HCT116 (cell line): ENCODE measurements at regions not wholly inside any gene's neighbourhood (a gene's known extent, or its start where the extent isn't known, plus 50 kb on each side); places are given as distances from the start of the nearest gene placed in this dataset.

Experiments used
- ATAC-seq: fragments of 200-7000 bp; cut with Tn5 transposase; 2 replicates; pipeline ENCODE4 v1.9.1; 2020; ENCODE audit warnings: mild to moderate bottlenecking, moderate library complexity
- BruUV-seq: library from RNA; stranded (reverse); fragments of 400-500 nt; replicated peaks from 2 replicates; lab custom pipeline; 2021; lab: Mats Ljungman, UMichigan
- CTCF ChIA-PET: fragments of 300-600 bp; sonication (Branson Sonifier 250); formaldehyde crosslinking; loops from one replicate; lab custom pipeline; 2021; ENCODE audit warnings: antibody characterized with exemption; lab: Charles Lee
- POLR2A ChIA-PET: fragments of 300-600, 350-600 bp; sonication (Branson Sonifier 250); formaldehyde crosslinking; loops from one replicate; lab custom pipeline; 2021; ENCODE audit warnings: antibody characterized with exemption; lab: Charles Lee
- RAD21 ChIA-PET, 2 experiments: fragments of 300-600 bp; sonication (Branson Sonifier 250); formaldehyde crosslinking; loops; one replicate each; lab custom pipeline; 2023; ENCODE audit warnings: low total read pairs in 2 of 2; ENCODE audit not compliant: uncharacterized antibody in 2 of 2, unreplicated experiment in 2 of 2, low non-redundant PET in 1 of 2; lab: Charles Lee
- DNase-seq: peaks from one replicate; pipeline ENCODE4 v3.0.0-alpha.2; 2010; ENCODE audit warnings: low read depth, low spot score
- H2AFZ ChIP-seq: fragments of 200-600 bp; shearing (Covaris generic), sonication (generic); 2 replicates; pipeline ENCODE4 v1.6.1; 2017; ENCODE audit warnings: low read depth, mixed run types, mixed read lengths, antibody characterized with exemption, low read length; ENCODE audit not compliant: poor library complexity, severe bottlenecking
- H3K27ac ChIP-seq: 2 replicates; pipeline ENCODE4 v1.5.1; 2012; ENCODE audit warnings: low read depth, low read length
- H3K27me3 ChIP-seq: fragments of 200-600 bp; sonication (generic); 2 replicates; pipeline ENCODE4 v1.6.1; 2016; ENCODE audit warnings: mixed run types, low read length, mixed read lengths; ENCODE audit not compliant: insufficient read depth
- H3K36me3 ChIP-seq, 2 experiments: fragments of 200-500 bp in 1 of 2; fragments of 200-600 bp in 1 of 2; sonication (Bioruptor generic) in 1 of 2; sonication (generic) in 1 of 2; 2 replicates each; pipeline versions ENCODE4 v1.5.1 to v1.6.1; 2014 to 2016; ENCODE audit warnings: low read length in 2 of 2, inconsistent platforms in 1 of 2, mixed read lengths in 1 of 2, mixed run types in 1 of 2; ENCODE audit not compliant: insufficient read depth in 2 of 2, control insufficient read depth in 1 of 2
- H3K4me1 ChIP-seq, 2 experiments: fragments of 200-600 bp in 1 of 2; sonication (generic) in 1 of 2; 2 replicates each; pipeline versions ENCODE4 v1.5.1 to v1.6.1; 2012 to 2017; ENCODE audit warnings: low read length in 2 of 2, inconsistent platforms in 1 of 2, mild to moderate bottlenecking in 1 of 2, mixed read lengths in 1 of 2, mixed run types in 1 of 2, moderate library complexity in 1 of 2; ENCODE audit not compliant: insufficient read depth in 2 of 2, control insufficient read depth in 1 of 2
- H3K4me2 ChIP-seq: fragments of 200-600 bp; sonication (generic); 2 replicates; pipeline ENCODE4 v1.6.1; 2017; ENCODE audit warnings: mixed run types, low read length, mixed read lengths
- H3K4me3 ChIP-seq, 2 experiments: fragments of 200-600 bp in 1 of 2; sonication (generic) in 1 of 2; replicated peaks in 1 of 2; 2 replicates each; pipeline ENCODE4 v1.5.1; 2011 to 2016; ENCODE audit warnings: low read length in 2 of 2, control low read depth in 1 of 2, low read depth in 1 of 2, mild to moderate bottlenecking in 1 of 2, mixed read lengths in 1 of 2, mixed run types in 1 of 2
- H3K79me2 ChIP-seq: fragments of 200-600 bp; sonication (generic); 2 replicates; pipeline ENCODE4 v1.6.1; 2017; ENCODE audit warnings: mild to moderate bottlenecking, mixed run types, low read length, moderate library complexity, mixed read lengths; ENCODE audit not compliant: insufficient read depth
- H3K9ac ChIP-seq: fragments of 200-600 bp; sonication (generic); 2 replicates; pipeline ENCODE4 v1.6.1; 2016; ENCODE audit warnings: low read length, mixed read lengths
- H3K9me2 ChIP-seq: fragments of 200-600 bp; sonication (generic), shearing (Covaris generic); 2 replicates; pipeline ENCODE4 v1.6.1; 2017; ENCODE audit warnings: mixed run types, mild to moderate bottlenecking, moderate library complexity; ENCODE audit not compliant: insufficient read depth
- H3K9me3 ChIP-seq, 2 experiments: fragments of 200-500 bp in 1 of 2; fragments of 200-600 bp in 1 of 2; sonication (Bioruptor generic) in 1 of 2; sonication (generic) in 1 of 2; 2 replicates each; pipeline ENCODE4 v1.6.1; 2014 to 2017; ENCODE audit warnings: low read length in 2 of 2, mixed read lengths in 2 of 2, inconsistent platforms in 1 of 2, low read depth in 1 of 2, mild to moderate bottlenecking in 1 of 2, mixed run types in 1 of 2, moderate library complexity in 1 of 2; ENCODE audit not compliant: control insufficient read depth in 1 of 2, insufficient read depth in 1 of 2
- H4K20me1 ChIP-seq: fragments of 200-600 bp; sonication (generic), shearing (Covaris generic); 2 replicates; pipeline ENCODE4 v1.6.1; 2017; ENCODE audit warnings: mixed run types, mild to moderate bottlenecking, moderate library complexity; ENCODE audit not compliant: insufficient read depth
- CEBPB ChIP-seq: IDR thresholded peaks from 2 replicates; pipeline ENCODE4 v1.6.1; 2012; ENCODE audit warnings: low read depth
- EGR1 ChIP-seq: IDR thresholded peaks from 2 replicates; pipeline ENCODE4 v1.6.1; 2012; ENCODE audit warnings: low read depth
- ELF1 ChIP-seq: IDR thresholded peaks from 2 replicates; pipeline ENCODE4 v1.6.1; 2012; ENCODE audit warnings: low read depth, borderline replicate concordance
- FOSL1 ChIP-seq: IDR thresholded peaks from 2 replicates; pipeline ENCODE4 v1.6.1; 2012; ENCODE audit warnings: low read depth
- POLR2A ChIP-seq: IDR thresholded peaks from 2 replicates; pipeline ENCODE4 v1.7.0; 2011; ENCODE audit warnings: borderline replicate concordance; ENCODE audit not compliant: insufficient read depth, insufficient read length; ENCODE audit errors: extremely low read depth
- POLR2AphosphoS5 ChIP-seq: IDR thresholded peaks from 2 replicates; pipeline ENCODE4 v1.6.1; 2011; ENCODE audit warnings: mild to moderate bottlenecking, low read depth, low read length, moderate library complexity
- SRF ChIP-seq: IDR thresholded peaks from 2 replicates; pipeline ENCODE4 v1.6.1; 2012; ENCODE audit warnings: low read depth
- TCF7L2 ChIP-seq: IDR thresholded peaks from 2 replicates; pipeline ENCODE4 v1.7.0; 2011; ENCODE audit warnings: borderline replicate concordance, inconsistent platforms; ENCODE audit not compliant: insufficient read depth, insufficient read length; ENCODE audit errors: extremely low read depth
- ZFX ChIP-seq: fragments of 450-650 bp; IDR thresholded peaks from 2 replicates; pipeline ENCODE4 v1.6.1; 2017
- ZNF274 ChIP-seq: fragments of 200-500 bp; sonication (Bioruptor generic); IDR thresholded peaks from 2 replicates; pipeline ENCODE4 v1.6.1; 2014; ENCODE audit warnings: mild to moderate bottlenecking, low read depth, low read length, inconsistent platforms
- intact Hi-C: fragments of 100-400 bp; cut with micrococcal nuclease; formaldehyde crosslinking; loops from 2 replicates; pipeline ENCODE4 v1.10.0; 2022
- TF ChIP-seq, protein P1 (sequence below): IDR thresholded peaks from 2 replicates; pipeline ENCODE4 v1.6.1; 2011; ENCODE audit warnings: mild to moderate bottlenecking, low read length, moderate library complexity; ENCODE audit not compliant: insufficient replicate concordance; ENCODE audit errors: extremely low read depth

DNA sequence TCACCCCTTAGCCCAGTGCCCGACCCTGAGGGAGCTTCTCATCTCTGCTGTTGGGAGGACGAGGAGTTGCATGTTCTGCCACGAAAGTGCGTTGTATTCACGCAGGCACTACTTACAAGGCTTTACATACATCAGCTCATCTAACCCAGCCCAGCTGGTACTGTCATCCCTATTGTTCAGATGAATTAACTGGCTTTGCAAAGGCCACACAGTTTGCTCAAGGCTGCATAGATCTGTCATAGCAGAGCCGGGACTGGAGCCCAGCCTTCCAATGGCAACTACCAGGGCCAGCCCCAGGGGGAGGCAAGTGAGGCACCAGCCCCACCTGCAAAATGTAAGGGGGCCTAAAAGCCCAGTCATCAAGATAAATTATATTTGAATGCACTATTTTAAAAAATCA, 257.6 kb downstream of the NFATC2 start:
- H3K79me2 ChIP-seq = no peaks in the 10 kb centered on the region
- H3K4me3 ChIP-seq = no peak overlapping the region
- H3K27ac ChIP-seq = no peak overlapping the region
- H3K36me3 ChIP-seq = no peaks in the 10 kb centered on the region
- no peak overlapping the region for H3K4me2 ChIP-seq
- H2AFZ ChIP-seq = no peak overlapping the region
- peaks cover 17% of the 10 kb centered on the region; the same call in 1 of the 2 replicates for H3K27me3 ChIP-seq
- ATAC-seq (no peak), DNase-seq (no peak)
- CTCF ChIA-PET = no interaction called here
- no peaks in the 10 kb centered on the region for H4K20me1 ChIP-seq
- no TSS peak for BruUV-seq
- no peaks in the 10 kb centered on the region for H3K9me3 ChIP-seq
- intact Hi-C loops = no loop called here
- POLR2A ChIA-PET = no interaction called here
- H3K4me1 ChIP-seq = no peaks in the 10 kb centered on the region
- RAD21 ChIA-PET = no interaction called here
- no peak overlapping the region for H3K9ac ChIP-seq
- H3K9me2 ChIP-seq = no peaks in the 10 kb centered on the region
- TF ChIP-seq ZNF274 = no peak

DNA sequence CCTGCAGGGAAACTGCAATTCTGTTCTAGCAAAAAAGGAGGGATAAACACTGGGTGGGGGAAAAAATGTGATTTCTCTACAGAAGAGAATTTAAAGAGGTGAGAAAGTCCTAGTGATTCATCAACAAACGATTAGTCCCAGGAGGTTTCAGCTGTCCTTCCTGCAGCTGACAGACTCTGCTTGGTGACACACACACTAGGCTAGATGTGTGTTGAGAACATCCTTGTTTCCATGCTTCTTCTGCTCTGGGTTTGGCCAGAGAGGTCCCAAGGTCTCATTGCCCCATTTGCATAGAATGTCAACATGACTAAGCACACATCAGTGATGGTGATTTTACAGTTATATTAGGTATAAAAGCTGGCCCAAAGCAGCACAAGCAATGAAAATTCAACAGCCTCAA, 258.3 kb downstream of the NFATC2 start:
- H3K27ac ChIP-seq = no peak overlapping the region
- H3K9ac ChIP-seq = no peak overlapping the region
- no peaks in the 10 kb centered on the region for H3K9me3 ChIP-seq
- no peak overlapping the region for H3K4me3 ChIP-seq
- ATAC-seq (no peak), DNase-seq (no peak)
- ChIA-PET RAD21 (no interaction called here), CTCF (interaction anchor here (1.0 kb wide), 1 partner anchor 23 kb away, joined by 3 read pairs; no protein-coding TSS in a partner anchor), POLR2A (no interaction called here)
- H3K4me1 ChIP-seq = no peaks in the 10 kb centered on the region
- H3K4me2 ChIP-seq = no peak overlapping the region
- BruUV-seq = no TSS peak
- H4K20me1 ChIP-seq = no peaks in the 10 kb centered on the region
- TF ChIP-seq SRF (no peak), CEBPB (no peak), ZNF274 (no peak), FOSL1 (no peak), POLR2A (no peak), EGR1 (no peak), ELF1 (no peak), POLR2AphosphoS5 (no peak), TCF7L2 (no peak), ZFX (no peak)
- TF ChIP-seq, protein P1, sequence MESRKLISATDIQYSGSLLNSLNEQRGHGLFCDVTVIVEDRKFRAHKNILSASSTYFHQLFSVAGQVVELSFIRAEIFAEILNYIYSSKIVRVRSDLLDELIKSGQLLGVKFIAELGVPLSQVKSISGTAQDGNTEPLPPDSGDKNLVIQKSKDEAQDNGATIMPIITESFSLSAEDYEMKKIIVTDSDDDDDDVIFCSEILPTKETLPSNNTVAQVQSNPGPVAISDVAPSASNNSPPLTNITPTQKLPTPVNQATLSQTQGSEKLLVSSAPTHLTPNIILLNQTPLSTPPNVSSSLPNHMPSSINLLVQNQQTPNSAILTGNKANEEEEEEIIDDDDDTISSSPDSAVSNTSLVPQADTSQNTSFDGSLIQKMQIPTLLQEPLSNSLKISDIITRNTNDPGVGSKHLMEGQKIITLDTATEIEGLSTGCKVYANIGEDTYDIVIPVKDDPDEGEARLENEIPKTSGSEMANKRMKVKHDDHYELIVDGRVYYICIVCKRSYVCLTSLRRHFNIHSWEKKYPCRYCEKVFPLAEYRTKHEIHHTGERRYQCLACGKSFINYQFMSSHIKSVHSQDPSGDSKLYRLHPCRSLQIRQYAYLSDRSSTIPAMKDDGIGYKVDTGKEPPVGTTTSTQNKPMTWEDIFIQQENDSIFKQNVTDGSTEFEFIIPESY = no peak
- no peaks in the 10 kb centered on the region for H3K36me3 ChIP-seq
- intact Hi-C loops = no loop called here
- H2AFZ ChIP-seq = no peak overlapping the region
- H3K9me2 ChIP-seq = no peaks in the 10 kb centered on the region
- H3K79me2 ChIP-seq = no peaks in the 10 kb centered on the region
- H3K27me3 ChIP-seq = peaks cover 17% of the 10 kb centered on the region; the same call in 1 of the 2 replicates
